Left hindlimb (tissue), 1 donor: ENCODE measurements at regions not wholly inside any gene's neighbourhood (a gene's known extent, or its start where the extent isn't known, plus 50 kb on each side); places are given as distances from the start of the nearest gene placed in this dataset.
"Not testable (repeated sequence)": the region's sequence is repeated elsewhere in the genome, so short reads cannot be mapped to it uniquely, and the experiment has no call there.

Experiments
- DNase-seq: peaks from one replicate; pipeline ENCODE4 v3.0.0-alpha.2; 2018

DNA sequence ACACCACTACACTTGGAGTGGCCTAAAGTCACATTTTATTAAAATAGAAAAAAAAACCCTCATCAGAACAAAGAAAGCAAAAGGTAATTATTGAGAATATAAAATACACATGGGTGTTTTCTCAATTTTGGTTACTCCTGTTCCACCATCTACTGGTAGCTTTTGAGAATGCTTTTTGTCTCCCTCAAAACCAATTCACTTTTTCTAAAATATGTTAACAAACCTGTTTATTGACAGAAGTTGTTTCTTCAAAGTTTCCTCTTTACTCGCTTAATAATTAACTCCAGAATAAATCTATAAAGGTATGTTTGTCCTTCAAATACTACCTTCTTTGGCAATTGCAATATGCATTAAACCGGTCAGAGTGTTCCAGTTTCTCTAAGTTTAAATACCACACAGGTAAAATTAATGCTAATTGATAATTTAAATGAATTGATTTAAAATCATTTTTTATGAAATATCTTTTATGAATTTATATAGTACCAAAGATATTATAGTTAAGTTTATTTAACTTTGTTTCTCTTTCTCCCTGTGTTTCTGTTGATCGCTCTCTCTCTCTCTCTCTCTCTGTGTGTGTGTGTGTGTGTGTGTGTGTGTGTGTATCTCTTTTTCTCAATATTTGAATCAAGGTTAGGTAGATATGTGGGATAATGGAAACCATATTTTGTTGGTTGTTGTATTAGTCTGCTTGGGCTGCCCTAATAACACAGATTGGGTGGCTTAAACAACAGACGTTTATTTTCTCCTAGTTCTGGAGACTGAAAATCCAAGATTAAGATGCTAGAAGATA lies 487.4 kb downstream of the PRDM9 start:
- DNase-seq, result no peak

DNA sequence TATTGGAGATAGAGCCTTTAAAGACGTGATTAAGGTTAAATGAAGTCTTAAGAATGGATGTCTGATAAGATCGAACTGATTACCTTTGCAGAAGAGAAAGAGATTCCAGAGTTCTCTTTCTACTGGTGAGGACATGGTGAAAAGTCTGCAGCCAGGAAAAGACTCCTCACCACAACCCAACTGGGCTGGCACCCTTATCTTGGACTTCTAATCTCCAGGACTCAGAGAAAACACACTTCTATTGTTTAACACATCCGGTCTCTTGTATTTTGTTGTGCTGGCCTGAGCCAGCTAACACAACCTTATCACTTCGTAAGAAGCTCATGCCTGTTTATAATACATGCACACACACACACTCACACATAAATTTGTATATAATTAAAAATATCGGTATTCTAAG lies 489.1 kb downstream of the PRDM9 start:
- no peak for DNase-seq

DNA sequence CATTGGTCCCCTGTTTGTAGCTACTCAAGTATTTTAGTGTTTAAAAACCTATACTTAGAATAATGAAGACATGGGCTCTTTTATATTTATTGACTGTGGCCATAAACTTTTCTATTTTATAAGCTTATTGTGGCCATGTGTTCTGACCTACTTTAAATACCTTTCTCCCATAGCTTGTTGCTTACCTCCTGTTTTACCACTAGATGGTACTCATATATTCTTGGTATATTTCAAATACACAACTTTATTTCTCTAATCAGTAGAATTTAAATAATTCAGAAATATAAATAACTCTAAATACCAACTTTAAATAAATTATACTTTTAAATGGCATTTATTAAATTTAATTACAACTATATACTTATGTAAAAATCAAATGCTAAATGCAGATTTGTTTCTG lies 498.0 kb downstream of the PRDM9 start:
- no peak for DNase-seq

DNA sequence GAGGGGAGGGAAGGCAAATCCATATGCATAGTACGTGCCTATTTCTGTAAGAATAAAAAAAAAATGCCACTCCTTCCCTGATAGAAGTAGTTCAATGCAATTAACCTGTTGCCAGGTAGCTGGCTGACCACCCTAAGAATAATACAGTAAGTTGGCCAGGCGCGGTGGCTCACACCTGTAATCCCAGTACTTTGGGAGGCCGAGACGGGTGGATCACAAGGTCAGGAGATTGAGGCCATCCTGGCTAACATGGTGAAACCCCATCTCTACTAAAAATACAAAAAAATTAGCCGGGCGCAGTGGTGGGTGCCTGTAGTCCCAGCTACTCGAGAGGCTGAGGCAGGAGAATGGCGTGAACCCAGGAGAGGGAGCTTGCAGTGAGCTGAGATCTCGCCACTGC lies 510.3 kb downstream of the PRDM9 start:
- not testable (repeated sequence) for DNase-seq

DNA sequence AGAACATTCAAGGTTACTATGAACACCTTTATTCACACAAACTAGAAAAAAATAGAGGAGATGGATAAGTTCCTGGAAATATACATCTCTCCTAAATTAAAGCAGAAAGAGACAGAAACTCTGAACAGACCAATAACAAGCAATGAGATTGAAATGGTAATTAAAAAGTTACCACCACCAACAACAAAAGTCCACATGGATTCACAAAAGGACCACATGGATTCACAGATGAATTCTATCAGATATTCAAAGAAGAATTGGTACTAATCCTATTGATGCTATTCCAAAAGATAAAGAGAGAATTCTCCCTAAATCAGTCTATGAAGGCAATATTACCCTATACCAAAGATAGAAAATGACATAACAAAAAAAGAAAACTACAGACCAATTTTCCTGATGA lies 518.9 kb downstream of the PRDM9 start:
- no peak for DNase-seq

DNA sequence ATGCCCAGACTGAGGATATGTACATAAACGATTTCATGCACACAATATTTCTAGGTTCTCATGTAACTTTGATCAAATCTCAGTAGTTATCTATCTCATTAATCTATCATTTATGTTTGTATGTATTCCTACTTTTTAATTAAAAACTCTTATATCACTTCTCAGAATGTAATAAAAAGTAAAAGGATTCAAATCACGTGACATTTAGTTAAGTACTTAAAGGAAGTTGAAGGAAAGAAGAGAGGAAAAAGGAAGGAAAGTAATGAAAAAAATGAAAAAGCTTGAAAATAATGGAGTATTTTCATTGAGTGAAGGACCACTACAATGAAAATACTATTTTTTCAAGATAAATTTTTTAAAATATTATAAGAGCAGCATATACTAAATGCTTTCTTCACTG lies 535.3 kb downstream of the PRDM9 start:
- DNase-seq, result no peak

DNA sequence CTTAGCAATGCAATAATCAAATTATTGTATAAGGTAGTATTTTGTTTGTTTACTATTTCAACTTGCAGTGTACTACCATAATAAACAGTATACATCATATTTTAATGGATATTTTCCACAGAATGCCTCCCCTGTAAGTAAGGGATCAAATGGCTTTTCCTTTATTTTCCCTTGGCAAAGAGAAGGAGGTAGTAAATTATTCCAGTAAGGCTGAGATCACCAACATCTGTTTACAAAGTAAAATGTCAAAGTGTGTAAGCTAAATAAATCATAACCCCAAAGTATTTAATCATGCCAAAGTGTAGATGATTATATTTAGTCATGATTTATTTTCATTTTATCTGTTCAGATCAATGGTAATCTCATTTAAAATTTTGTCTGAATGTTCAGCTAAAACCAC lies 537.6 kb downstream of the PRDM9 start:
- no peak for DNase-seq

DNA sequence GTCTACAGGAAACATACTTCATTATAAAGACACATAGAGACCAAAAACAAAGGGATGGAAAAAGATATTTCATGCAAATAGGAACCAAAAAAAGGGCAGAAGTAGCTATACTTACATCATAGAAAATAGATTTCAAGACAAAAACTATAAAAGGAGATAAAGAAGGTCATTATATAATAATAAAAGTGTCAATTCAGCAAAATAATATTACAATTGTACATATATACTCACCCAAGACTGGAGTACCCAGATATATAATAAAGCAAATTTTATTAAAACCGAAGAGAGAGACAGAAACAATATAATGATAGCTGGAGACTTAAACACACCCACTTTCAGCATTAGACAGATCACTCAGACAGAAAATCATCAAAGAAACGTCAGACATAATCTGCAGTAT lies 546.3 kb downstream of the PRDM9 start:
- DNase-seq, result no peak

DNA sequence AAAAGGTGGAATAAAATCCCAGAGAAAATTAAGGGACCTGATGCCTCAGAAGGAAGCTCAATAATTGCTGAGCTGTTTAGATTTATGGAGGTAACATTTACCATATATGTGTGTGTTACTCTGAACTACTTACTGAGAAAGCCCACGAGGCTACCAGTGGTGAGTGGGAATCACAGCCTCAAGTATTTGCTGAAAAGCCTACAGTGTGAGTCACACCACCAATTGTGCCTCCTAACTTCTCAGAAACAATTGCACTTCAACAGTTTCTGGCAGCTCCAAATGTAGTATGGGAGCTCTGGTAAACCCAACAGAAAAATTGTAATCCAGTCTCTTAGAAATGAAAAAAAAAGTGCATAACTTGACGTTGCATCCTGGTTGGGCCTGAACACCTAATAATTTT lies 551.6 kb downstream of the PRDM9 start:
- DNase-seq, result no peak

DNA sequence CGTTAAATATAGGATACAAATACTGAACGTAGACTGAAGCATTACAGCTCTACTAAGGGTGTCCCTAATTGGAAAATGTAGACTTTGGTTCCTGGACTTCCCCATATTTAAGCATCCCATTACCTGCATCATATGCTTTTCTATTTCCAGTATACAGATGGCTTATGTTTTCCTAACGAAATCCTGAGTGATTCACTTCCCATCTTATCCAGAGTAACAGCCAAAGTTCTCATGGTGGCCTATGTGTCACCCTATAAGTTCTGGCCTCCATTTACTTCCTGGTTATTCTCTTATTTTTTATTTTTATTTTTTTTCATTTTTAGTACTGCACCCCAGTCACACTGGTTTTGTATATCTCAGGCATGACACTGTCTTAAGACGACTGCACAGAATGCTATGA lies 552.3 kb downstream of the PRDM9 start:
- no peak for DNase-seq

DNA sequence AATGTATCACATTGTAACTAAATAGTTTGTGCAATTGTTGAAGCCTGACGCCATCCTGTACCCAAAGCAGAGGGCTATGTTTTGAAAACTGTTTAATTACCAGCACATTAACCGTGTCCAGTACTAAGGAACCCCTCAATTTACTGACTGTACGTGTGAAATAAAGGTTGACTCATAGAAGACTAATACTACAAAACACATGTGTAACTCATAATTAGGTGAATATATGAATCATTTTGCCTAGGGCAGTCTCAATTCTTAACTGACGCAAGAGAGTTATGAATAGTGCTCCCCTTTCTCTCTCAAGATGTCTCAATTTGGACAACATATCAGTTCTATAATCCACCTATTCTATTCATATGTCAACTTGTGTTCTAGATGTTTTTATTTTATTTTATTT lies 558.4 kb downstream of the PRDM9 start:
- DNase-seq, result no peak

DNA sequence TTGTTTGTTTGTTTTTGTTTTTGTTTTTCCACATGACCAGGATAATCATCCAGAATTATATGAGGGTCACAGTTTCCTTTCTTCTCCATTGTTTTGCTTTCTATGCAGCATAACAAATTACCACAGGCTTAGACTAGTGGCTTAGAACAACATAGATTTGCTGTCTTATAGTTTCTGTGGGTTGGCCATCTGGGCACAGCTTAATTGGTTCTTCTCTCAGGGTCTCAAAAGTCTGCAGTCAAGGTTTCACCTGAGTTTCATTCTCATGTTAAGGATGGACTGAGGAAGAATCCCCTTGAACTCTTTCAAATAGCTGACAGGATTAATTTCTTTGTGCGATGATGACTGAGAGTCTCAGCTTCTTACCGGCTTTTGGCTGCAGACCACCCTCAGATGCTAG lies 559.8 kb downstream of the PRDM9 start:
- no peak for DNase-seq

DNA sequence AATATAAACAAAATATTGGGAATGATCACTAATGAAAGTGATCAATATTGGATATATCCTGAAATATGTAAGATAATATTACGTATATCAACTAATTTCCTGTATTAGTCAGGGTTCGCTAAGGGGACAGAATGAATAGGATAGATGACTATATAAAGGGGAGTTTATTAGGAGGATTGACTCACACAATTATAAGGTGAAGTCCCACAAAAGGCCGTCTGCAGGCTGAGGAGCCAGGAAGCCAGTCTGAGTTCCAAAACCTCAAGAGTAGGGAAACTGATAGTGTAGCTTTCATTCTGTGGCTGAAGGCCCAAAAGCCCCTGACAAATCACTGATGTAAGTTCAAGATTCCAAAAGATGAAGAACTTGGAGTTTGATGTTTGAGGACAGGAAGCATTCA lies 561.1 kb downstream of the PRDM9 start:
- no peak for DNase-seq

DNA sequence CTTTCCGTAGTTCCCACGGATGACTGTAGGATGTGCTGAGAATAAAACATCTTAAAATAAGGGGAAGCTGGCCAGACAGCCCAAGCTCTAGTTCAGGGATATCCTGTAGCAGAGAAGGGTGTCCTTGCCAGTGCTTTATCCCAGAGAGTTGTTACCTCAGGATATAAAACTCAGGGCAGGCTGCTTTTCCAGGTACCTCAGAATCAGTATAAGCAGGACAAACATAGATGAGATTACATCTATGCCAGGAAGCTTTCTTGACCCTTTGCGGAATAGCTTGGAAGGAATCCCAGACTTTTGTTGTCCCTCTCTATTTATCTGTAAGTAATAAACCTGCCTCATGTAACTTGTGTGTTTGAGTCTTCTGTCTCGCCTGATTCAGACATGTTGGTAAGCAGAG lies 565.7 kb downstream of the PRDM9 start:
- DNase-seq, result no peak

DNA sequence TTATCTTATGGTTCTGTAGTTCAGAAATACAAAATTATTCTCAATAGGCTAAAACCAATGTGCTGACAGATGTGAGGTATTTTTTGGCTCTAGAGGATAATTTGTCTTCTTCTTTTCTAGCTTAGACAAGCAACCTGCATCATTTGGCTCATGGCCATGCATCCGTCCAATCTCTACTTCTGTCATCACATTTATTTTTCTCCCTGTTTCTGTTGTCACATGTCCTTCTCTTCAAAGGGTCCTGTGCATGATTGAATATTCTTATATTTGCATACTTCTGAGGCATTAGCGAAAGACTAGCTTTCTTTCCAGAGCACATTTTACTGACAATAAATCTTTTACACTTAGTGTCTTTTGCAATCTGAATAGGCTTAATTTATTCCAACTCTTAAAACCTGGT lies 564.7 kb downstream of the CDH10 start:
- DNase-seq, result no peak

DNA sequence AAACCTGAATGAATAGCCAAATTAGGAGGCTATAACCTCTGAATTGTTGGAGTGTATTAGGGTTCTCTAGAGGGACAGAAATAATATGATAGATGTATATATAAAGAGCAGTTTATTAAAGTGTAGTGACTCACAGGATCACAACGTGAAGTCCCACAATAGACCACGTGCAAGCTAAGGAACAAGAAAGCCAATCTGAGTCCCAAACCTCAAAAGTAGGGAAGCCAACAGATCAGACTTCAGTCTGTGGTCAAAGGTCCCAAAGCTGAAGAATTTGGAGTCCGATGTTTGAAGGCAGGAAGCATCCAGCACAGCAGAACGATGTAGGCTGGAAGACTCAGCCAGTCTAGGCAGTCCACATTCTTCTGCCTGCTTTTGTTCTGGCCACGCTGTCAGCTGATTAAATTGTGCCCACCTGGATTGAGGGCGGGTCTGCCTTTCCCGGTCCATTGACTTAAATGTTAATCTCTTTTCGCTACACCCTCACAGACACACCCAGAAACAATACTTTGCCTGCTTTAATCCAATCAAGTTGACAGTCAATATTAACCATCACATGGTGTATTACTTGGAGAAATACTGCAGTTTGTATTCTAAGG lies 550.6 kb downstream of the CDH10 start:
- no peak for DNase-seq

DNA sequence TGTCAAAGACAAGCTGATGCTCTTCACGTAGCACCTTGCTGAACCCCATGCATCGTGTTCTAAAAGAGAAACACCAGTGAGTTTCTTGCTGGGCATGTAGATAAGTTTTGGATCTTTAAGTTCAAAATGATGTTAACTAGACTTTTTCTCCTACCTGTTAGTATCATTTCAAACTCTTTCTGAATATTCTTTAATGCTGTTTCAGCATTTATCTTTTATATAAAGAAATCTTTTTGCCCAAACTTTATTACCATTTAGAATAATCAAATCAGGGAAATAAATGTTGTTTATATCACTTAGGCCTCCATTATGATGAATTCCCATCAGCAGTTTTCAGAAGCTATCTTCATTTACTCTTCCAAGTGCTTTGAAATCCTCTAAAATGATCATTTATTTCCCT lies 542.8 kb downstream of the CDH10 start:
- no peak for DNase-seq

DNA sequence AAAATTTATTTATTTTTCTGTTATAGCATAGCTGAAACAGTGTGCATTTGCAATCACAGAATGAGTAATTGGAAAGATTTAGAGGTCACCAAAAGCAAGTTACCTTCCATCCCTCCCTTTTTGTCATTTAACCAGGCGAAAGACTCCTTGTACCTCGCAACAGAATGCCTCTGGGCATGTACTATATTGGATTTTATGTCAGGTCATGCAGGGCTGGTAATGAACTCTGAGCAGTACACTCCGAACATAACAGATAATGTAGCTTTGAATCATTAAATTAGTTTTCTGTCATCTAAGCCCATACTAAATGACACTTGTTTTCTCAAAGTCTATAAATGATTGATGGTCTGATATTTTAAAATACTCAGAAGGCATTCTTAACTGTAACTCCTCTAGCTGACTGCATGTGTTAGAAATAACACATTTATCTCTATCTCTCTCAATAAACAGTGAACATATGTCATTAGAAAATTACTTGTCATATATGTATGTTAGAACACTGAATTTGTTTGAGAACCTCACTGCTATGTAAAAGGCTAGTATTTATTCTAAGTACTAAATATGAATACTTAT lies 541.2 kb downstream of the CDH10 start:
- no peak for DNase-seq

DNA sequence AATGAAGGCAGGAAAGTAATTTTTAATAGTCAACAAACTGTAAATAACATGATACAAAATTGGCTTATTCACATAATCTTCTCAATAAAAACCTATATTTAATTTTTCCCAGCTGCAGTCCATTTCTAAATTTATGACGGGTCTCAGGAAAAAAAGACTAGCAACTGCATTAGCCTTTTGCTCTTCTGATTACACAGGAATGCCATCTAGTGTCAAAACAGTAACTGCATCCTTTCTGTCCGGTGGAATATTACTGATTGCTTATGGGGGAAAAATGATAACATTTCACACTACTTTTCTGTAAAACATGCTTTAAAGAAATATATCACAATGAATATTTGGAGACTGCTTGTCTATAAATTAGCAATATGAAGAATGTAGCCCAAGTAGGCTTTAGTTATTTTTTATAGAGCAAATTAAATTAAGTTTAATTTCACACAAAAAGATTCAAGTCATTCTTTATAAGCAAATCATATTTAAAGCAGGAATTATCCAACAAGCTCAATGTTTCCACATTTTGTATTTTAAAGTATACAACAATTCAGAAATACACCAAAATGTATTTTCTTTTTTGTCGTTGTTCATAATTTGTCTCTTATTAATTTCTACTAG lies 534.7 kb downstream of the CDH10 start:
- no peak for DNase-seq

DNA sequence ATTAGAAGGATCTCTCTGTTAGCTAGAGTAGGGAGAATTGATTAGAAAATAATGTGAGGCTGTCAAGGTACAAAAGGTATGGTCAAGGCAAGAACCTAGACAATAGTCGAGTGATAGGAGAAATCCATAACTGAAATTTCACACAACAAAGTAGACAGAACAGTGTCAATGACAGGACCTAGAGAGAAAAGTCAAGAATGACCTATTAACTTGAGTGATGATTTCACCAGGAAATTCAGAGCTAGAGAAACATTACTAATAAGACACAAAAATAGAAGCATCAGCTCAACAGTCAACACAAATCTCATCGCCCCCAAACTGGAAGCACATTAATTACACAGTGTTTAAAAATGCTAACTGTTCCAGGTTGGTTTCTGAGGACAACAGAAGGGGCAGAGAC lies 532.4 kb downstream of the CDH10 start:
- no peak for DNase-seq

DNA sequence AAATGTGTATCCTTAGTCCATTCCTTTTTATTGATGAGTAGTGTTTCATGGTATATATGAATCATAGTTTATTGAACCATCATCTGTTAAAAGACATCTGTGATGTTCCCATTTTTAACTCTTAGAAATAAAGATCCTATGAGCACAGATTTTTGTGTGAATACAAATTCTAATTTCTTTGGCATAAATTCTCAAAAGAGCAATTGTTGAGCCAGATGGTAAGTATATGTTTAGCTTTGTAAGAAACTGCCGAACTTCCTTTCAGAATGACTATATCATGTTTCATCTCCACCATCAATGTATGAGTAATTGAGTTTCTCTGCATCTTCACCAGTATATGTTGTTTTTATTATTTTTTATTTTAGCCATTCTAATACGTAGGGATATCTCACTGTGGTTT lies 526.4 kb downstream of the CDH10 start:
- DNase-seq, result no peak

DNA sequence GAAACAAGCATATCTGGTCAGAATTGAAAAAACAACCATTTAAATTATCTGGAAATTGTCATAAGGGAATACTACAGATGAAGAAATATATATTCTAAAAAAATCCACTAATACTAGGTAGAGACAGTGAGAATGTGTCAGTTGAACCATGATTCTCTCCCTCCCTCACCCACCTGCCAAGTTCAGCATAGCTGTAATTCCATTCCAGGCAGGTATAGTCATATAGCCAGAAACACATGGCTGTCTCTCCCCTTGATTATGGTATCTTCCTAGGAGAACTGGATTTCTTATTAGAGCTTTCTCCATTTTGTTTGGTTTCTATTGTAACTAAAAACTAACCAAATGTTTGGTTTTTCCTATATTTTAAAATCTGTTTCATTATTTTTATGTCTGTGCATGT lies 509.2 kb downstream of the CDH10 start:
- no peak for DNase-seq

DNA sequence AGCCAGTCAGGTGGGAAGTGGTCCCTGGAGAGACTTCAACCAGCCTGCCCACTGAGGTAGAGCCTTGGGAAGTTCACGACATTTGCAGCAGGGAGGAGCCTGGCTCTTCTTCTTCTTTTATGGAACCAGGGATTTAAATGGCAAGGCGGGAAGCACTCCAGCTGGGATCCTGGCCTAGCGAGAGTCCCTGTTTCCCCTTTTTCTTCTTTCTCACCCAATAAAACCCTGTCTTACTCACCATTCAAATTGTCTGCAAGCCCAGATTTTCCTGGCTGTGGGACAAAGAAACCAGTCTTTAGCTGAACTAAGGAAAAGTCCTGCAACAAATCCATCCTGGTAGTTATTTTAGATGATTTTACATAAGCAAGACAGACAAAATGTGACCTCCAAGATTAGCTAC lies 503.7 kb downstream of the CDH10 start:
- peak; percentile 76 for DNase-seq

DNA sequence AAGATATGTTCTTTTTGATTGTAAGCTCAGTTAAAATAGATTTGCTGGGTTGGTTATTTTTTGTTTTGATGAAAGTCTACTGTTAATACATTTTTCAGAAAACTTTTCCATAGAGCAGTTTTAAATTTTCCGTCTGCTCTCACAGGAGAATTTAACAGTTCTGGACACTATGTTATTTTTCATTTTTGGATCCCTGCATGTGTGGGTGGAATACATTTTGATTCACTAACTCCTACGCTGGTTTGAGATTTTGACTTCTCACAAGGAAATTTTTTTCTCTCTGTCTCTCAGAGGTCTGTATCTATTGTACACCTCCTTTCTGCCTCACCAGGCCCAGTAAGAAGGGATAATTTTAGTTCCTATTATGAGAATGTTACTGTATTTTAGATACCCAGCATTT lies 502.4 kb downstream of the CDH10 start:
- no peak for DNase-seq
